Caco-2 (cell line): ENCODE measurements at regions not wholly inside any gene's neighbourhood (a gene's known extent, or its start where the extent isn't known, plus 50 kb on each side); places are given as distances from the start of the nearest gene placed in this dataset.
A peak's percentile ranks its signal among the peaks of the same experiment; 100 is the strongest.

ENCODE experiments used
- BruUV-seq: library from RNA; stranded (reverse); fragments of 400-500 nt; replicated peaks from 2 replicates; lab custom pipeline; 2021; lab: Mats Ljungman, UMichigan
- CTCF ChIA-PET: fragments of 300-600 bp; sonication (Branson Sonifier 250); formaldehyde crosslinking; loops from one replicate; lab custom pipeline; 2022; ENCODE audit warnings: antibody characterized with exemption; lab: Charles Lee
- POLR2A ChIA-PET: fragments of 300-600 bp; sonication (Branson Sonifier 250); formaldehyde crosslinking; loops from one replicate; lab custom pipeline; 2022; ENCODE audit warnings: antibody characterized with exemption; lab: Charles Lee
- DNase-seq, 2 experiments: peaks; one replicate each; pipeline versions ENCODE4 v3.0.0 to v3.0.0-alpha.2; 2020 to 2022
- H3K27me3 ChIP-seq: replicated peaks from 2 replicates; pipeline ENCODE4 v1.6.0; 2011; ENCODE audit warnings: low read length; ENCODE audit not compliant: control insufficient read depth, insufficient read depth
- H3K36me3 ChIP-seq: 2 replicates; pipeline ENCODE4 v1.5.1; 2011; ENCODE audit warnings: low read length; ENCODE audit not compliant: control insufficient read depth, insufficient read depth
- H3K4me1 ChIP-seq: fragments of 250-450 bp; sonication (Bioruptor Pico); 2 replicates; pipeline ENCODE4 v1.5.1; 2020; ENCODE audit warnings: mild to moderate bottlenecking
- H3K4me3 ChIP-seq: 2 replicates; pipeline ENCODE4 v1.5.1; 2011; ENCODE audit warnings: low read depth, mild to moderate bottlenecking, control low read depth, low read length
- H3K9me3 ChIP-seq: fragments of 250-450 bp; sonication (Bioruptor Pico); 2 replicates; pipeline ENCODE4 v1.5.1; 2020; ENCODE audit warnings: mild to moderate bottlenecking, moderate library complexity
- H3K27ac Mint-ChIP-seq: one replicate; pipeline ENCODE4 v1.8.0; 2022; ENCODE audit warnings: mixed read lengths; ENCODE audit not compliant: unreplicated experiment
- H3K27me3 Mint-ChIP-seq: one replicate; pipeline ENCODE4 v1.8.0; 2022; ENCODE audit warnings: mixed read lengths; ENCODE audit not compliant: insufficient read depth, unreplicated experiment
- H3K36me3 Mint-ChIP-seq: one replicate; pipeline ENCODE4 v1.8.0; 2022; ENCODE audit warnings: mild to moderate bottlenecking, mixed read lengths; ENCODE audit not compliant: insufficient read depth, unreplicated experiment
- H3K4me1 Mint-ChIP-seq: one replicate; pipeline ENCODE4 v1.8.0; 2022; ENCODE audit warnings: low read depth, mixed read lengths; ENCODE audit not compliant: unreplicated experiment
- H3K4me3 Mint-ChIP-seq: one replicate; pipeline ENCODE4 v1.8.0; 2022; ENCODE audit warnings: mild to moderate bottlenecking, moderate library complexity, mixed read lengths; ENCODE audit not compliant: unreplicated experiment
- H3K9me3 Mint-ChIP-seq: one replicate; pipeline ENCODE4 v1.8.0; 2022; ENCODE audit warnings: mixed read lengths; ENCODE audit not compliant: unreplicated experiment
- intact Hi-C: fragments of 100-400 bp; cut with micrococcal nuclease; formaldehyde crosslinking; loops from one replicate; pipeline ENCODE4 v1.10.0; 2022; ENCODE audit not compliant: unreplicated experiment
- TF ChIP-seq, protein P1 (sequence below), 2 experiments: fragments of 200-600 bp in 1 of 2; IDR thresholded peaks; 1 replicate in 1 of 2; 2 replicates in 1 of 2; pipeline versions ENCODE4 v1.5.1 to v1.8.0; 2011 to 2022; ENCODE audit warnings: antibody characterized with exemption in 1 of 2, control low read depth in 1 of 2, inconsistent platforms in 1 of 2, low read depth in 1 of 2, low read length in 1 of 2, mild to moderate bottlenecking in 1 of 2, moderate library complexity in 1 of 2; ENCODE audit not compliant: insufficient read depth in 1 of 2, severe bottlenecking in 1 of 2, unreplicated experiment in 1 of 2

DNA sequence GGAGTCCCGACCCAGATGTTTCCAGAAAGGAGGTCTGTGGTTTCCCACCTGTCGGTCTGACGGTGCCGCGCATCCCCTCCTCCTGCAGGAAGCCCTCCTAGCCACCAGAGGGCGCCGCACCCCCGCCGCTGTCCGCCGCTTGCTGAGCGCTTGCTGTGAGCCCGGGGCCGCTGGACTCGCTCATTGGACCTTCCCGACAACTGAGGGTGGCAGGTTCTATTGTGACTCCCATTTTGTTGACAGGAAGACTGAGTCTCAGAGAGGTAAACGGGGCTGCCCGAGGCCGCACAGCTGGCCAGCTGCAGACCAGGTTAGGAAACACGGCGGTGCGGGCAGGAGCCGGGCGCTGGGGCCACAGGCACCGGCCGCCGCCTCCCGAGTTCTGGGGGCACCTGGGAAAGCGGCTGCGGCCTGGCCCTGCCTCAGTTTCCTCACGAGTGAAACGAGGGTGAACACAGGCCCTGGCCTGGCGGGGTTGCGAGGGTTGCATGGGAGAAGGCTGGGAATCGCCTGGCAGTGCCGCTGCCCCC is 191.1 kb upstream of the CIBAR2 start:
- H3K27me3 Mint-ChIP-seq = no peaks in the 10 kb centered on the region
- intact Hi-C loops = no loop called here
- CTCF ChIA-PET = no interaction called here
- Histone ChIP-seq H3K4me1 (peaks cover 31% of the 10 kb centered on the region), H3K9me3 (no peaks in the 10 kb centered on the region), H3K27me3 (no peaks in the 10 kb centered on the region), H3K4me3 (no peak overlapping the region), H3K36me3 (no peaks in the 10 kb centered on the region)
- DNase-seq = peak in 1 of 2 experiments; percentile 62
- POLR2A ChIA-PET = no interaction called here
- no TSS peak for BruUV-seq
- H3K9me3 Mint-ChIP-seq = no peaks in the 10 kb centered on the region
- peaks cover 8% of the 10 kb centered on the region for H3K4me1 Mint-ChIP-seq
- H3K4me3 Mint-ChIP-seq = no peak overlapping the region
- H3K36me3 Mint-ChIP-seq = peaks cover 20% of the 10 kb centered on the region
- TF ChIP-seq, protein P1, sequence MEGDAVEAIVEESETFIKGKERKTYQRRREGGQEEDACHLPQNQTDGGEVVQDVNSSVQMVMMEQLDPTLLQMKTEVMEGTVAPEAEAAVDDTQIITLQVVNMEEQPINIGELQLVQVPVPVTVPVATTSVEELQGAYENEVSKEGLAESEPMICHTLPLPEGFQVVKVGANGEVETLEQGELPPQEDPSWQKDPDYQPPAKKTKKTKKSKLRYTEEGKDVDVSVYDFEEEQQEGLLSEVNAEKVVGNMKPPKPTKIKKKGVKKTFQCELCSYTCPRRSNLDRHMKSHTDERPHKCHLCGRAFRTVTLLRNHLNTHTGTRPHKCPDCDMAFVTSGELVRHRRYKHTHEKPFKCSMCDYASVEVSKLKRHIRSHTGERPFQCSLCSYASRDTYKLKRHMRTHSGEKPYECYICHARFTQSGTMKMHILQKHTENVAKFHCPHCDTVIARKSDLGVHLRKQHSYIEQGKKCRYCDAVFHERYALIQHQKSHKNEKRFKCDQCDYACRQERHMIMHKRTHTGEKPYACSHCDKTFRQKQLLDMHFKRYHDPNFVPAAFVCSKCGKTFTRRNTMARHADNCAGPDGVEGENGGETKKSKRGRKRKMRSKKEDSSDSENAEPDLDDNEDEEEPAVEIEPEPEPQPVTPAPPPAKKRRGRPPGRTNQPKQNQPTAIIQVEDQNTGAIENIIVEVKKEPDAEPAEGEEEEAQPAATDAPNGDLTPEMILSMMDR (IDR thresholded peaks at IDR 0.05; ENCODE audit: insufficient read depth in 1 of 2, low read depth in 1 of 2, low read length in 1 of 2, severe bottlenecking in 1 of 2, unreplicated experiment in 1 of 2) = peak; percentile 62 to 76
- no peak overlapping the region for H3K27ac Mint-ChIP-seq

DNA sequence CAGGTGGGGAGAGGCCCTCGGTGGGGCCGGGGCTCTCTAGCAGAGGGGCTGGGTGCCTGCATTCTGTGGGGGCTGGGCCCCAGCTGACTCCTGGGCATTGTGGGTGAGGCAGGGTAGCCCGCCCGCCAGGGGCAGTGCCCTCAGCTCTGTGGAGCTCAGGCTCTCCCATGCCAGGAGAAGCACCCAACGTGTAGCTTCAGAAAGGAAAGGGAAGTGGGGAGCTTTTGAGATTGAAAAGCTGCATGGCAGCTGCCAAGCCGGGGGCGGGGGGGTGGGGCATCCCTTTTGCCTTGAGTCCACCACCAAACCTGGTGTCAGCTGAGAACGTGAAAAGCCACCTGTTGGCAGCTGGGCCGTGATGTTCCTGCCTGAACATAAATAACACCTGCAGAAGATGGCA is 192.1 kb upstream of the CIBAR2 start:
- peaks cover 37% of the 10 kb centered on the region for H3K4me1 ChIP-seq
- peaks cover 8% of the 10 kb centered on the region for H3K4me1 Mint-ChIP-seq
- CTCF ChIA-PET = no interaction called here
- H3K27me3 ChIP-seq = no peaks in the 10 kb centered on the region
- TF ChIP-seq, protein P1 (IDR thresholded peaks at IDR 0.05; ENCODE audit: insufficient read depth in 1 of 2, low read depth in 1 of 2, low read length in 1 of 2, severe bottlenecking in 1 of 2, unreplicated experiment in 1 of 2) = no peak
- no peaks in the 10 kb centered on the region for H3K9me3 ChIP-seq
- intact Hi-C loops = no loop called here
- H3K27me3 Mint-ChIP-seq = no peaks in the 10 kb centered on the region
- H3K4me3 Mint-ChIP-seq = no peak overlapping the region
- no peak overlapping the region for H3K4me3 ChIP-seq
- H3K36me3 ChIP-seq = no peaks in the 10 kb centered on the region
- BruUV-seq = no TSS peak
- POLR2A ChIA-PET = no interaction called here
- peaks cover 20% of the 10 kb centered on the region for H3K36me3 Mint-ChIP-seq
- no peak for DNase-seq
- no peaks in the 10 kb centered on the region for H3K9me3 Mint-ChIP-seq
- no peak overlapping the region for H3K27ac Mint-ChIP-seq

DNA sequence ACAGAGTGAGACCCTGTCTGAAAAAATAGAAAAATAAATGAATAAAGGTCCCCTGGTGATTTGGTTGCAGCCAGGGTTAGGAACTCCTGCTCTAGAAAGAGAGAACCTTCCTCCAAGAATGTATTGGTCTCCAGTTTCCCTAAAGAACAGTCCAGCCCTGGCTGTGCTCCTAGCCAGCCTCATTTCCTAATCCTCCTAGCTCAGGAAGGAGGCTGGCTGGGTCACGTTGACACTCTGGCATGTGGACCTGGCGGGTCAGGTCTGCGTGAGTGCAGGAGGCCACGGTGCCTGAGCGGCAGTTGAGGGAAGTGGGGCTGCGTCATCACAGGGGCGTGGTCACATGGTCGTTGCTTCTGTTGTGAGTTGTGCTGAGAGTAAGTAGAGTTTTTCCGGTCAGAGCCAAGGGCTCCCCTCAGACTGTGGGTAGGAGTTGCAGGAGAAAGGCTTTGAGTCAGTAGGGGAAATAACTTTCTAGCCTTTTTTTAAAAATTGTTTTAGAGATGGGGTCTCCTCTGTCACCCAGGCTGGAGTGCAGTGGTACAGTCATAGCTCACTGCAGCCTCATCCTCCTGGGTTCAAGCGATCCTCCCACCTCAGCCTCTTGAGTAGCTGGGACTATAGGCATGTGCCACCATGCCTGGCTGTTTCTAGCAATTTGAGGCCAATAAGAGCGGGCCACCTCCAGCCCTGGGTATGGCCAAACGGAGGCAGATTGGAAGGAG is 194.0 kb upstream of the CIBAR2 start:
- Histone ChIP-seq H3K4me3 (no peak overlapping the region), H3K4me1 (peaks cover 37% of the 10 kb centered on the region), H3K36me3 (no peaks in the 10 kb centered on the region), H3K27me3 (no peaks in the 10 kb centered on the region), H3K9me3 (no peaks in the 10 kb centered on the region)
- ChIA-PET POLR2A (no interaction called here), CTCF (interaction anchor here (0.6 to 2.5 kb wide), 5 partner anchors 9 to 191 kb away, joined by 3 to 11 read pairs (median 9); no protein-coding TSS in a partner anchor)
- BruUV-seq = no TSS peak
- peaks cover 14% of the 10 kb centered on the region for H3K36me3 Mint-ChIP-seq
- H3K4me3 Mint-ChIP-seq = peak overlapping the region; percentile 44
- H3K27me3 Mint-ChIP-seq = no peaks in the 10 kb centered on the region
- peak overlapping the region; percentile 85 for H3K27ac Mint-ChIP-seq
- H3K9me3 Mint-ChIP-seq = no peaks in the 10 kb centered on the region
- intact Hi-C loops = loop anchor here (5.0 kb wide), 1 partner anchor 306 kb away; the partner anchor contains the start of gene GSE1
- H3K4me1 Mint-ChIP-seq = peaks cover 8% of the 10 kb centered on the region
- TF ChIP-seq, protein P1 (IDR thresholded peaks at IDR 0.05; ENCODE audit: insufficient read depth in 1 of 2, low read depth in 1 of 2, low read length in 1 of 2, severe bottlenecking in 1 of 2, unreplicated experiment in 1 of 2) = no peak
- DNase-seq = peak; percentile 82 to 90
